SK-N-MC (cell line): ENCODE measurements at regions not wholly inside any gene's neighbourhood (a gene's known extent, or its start where the extent isn't known, plus 50 kb on each side); places are given as distances from the start of the nearest gene placed in this dataset.

Experiments
- EZH2 ChIP-seq: fragments of 200-600 bp; sonication (generic); IDR thresholded peaks from one replicate; pipeline ENCODE4 v1.6.1; 2017; ENCODE audit warnings: antibody characterized with exemption
- POLR2AphosphoS5 ChIP-seq: IDR thresholded peaks from 2 replicates; pipeline ENCODE4 v1.6.1; 2012; ENCODE audit warnings: mild to moderate bottlenecking, low read depth, low read length, borderline replicate concordance

DNA sequence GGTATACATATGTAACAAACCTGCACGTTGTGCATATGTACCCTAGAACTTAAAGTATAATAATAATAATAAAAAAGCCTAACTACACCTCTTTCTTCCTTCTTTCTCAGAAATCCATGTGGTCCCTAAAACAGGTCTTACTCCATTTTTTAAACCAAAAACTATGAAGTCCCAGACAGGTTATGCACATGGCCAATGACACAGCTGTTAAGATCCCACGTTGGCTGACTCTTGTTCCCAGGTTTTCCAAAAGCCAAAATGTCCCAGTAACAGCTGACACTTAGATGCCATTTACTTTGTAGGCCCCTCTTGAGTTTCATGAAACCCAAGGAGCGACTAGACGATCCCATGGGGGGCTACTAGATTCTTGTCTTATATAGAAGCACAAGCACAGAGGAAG, 97.0 kb downstream of the KCNF1 start:
- TF ChIP-seq EZH2, result no peak
- TF ChIP-seq POLR2AphosphoS5, result no peak
